Endothelial cell of umbilical vein (primary cell): ENCODE measurements at regions not wholly inside any gene's neighbourhood (a gene's known extent, or its start where the extent isn't known, plus 50 kb on each side); places are given as distances from the start of the nearest gene placed in this dataset.

Experiments used
- BruUV-seq: library from RNA; stranded (reverse); fragments of 400-500 nt; replicated peaks from 2 replicates; lab custom pipeline; 2021; lab: Mats Ljungman, UMichigan
- CTCF ChIA-PET: fragments of 300-600, 350-600 bp; sonication (Branson Sonifier 250); formaldehyde crosslinking; loops from one replicate; lab custom pipeline; 2021; ENCODE audit warnings: antibody characterized with exemption, inconsistent platforms; lab: Charles Lee
- POLR2A ChIA-PET: fragments of 300-600, 350-600 bp; sonication (Branson Sonifier 250); formaldehyde crosslinking; loops from one replicate; lab custom pipeline; 2021; ENCODE audit warnings: antibody characterized with exemption, inconsistent platforms; lab: Charles Lee
- DNase-seq: peaks from one replicate; pipeline ENCODE4 v3.0.0-alpha.2; 2011; ENCODE audit warnings: low read depth, low spot score
- FAIRE-seq: peaks from 2 replicates; lab custom pipeline; 2011; peaks lifted over from hg19 to GRCh38; lab: Jason Lieb, UNC
- H2AFZ ChIP-seq: 2 replicates; pipeline ENCODE4 v1.6.0; 2012; ENCODE audit warnings: low read depth, low read length, control low read depth, inconsistent platforms
- H3K27ac ChIP-seq: 2 replicates; pipeline ENCODE4 v1.5.1; 2011; ENCODE audit warnings: low read depth, mild to moderate bottlenecking, control low read depth, low read length, moderate library complexity; ENCODE audit not compliant: insufficient read depth
- H3K27me3 ChIP-seq, 2 experiments: 2 replicates each; pipeline versions ENCODE4 v1.6.0 to v1.6.1; 2011; ENCODE audit warnings: low read length in 2 of 2, mixed read lengths in 1 of 2; ENCODE audit not compliant: control insufficient read depth in 2 of 2, insufficient read depth in 2 of 2
- H3K36me3 ChIP-seq, 2 experiments: 2 replicates in 1 of 2; 3 replicates in 1 of 2; pipeline ENCODE4 v1.5.1; 2011; ENCODE audit warnings: low read length in 2 of 2, mild to moderate bottlenecking in 1 of 2, moderate library complexity in 1 of 2; ENCODE audit not compliant: control insufficient read depth in 2 of 2, insufficient read depth in 2 of 2; ENCODE audit errors: extremely low read depth in 1 of 2
- H3K4me1 ChIP-seq: 3 replicates; pipeline ENCODE4 v1.5.1; 2011; ENCODE audit warnings: mild to moderate bottlenecking, low read length; ENCODE audit not compliant: control insufficient read depth, insufficient read depth; ENCODE audit errors: extremely low read depth
- H3K4me2 ChIP-seq: 2 replicates; pipeline ENCODE4 v1.6.1; 2011; ENCODE audit warnings: low read length, control low read depth, mixed read lengths; ENCODE audit not compliant: insufficient read depth
- H3K4me3 ChIP-seq, 3 experiments: fragments of 200-600 bp in 1 of 3; sonication (generic), shearing (Covaris generic) in 1 of 3; replicated peaks in 1 of 3; 2 replicates each; pipeline ENCODE4 v1.5.1; 2011 to 2016; ENCODE audit warnings: control low read depth in 3 of 3, low read length in 3 of 3, mild to moderate bottlenecking in 2 of 3, inconsistent platforms in 1 of 3, low read depth in 1 of 3, moderate library complexity in 1 of 3; ENCODE audit not compliant: insufficient read depth in 1 of 3
- H3K79me2 ChIP-seq: 2 replicates; pipeline ENCODE4 v1.6.0; 2012; ENCODE audit warnings: low read length, inconsistent platforms; ENCODE audit not compliant: control insufficient read depth, insufficient read depth
- H3K9ac ChIP-seq: replicated peaks from 2 replicates; pipeline ENCODE3; 2011; ENCODE audit warnings: low read length, control low read depth; ENCODE audit not compliant: insufficient read depth; ENCODE audit errors: extremely low read depth
- H3K9me1 ChIP-seq: replicated peaks from 3 replicates; pipeline ENCODE4 v1.6.0; 2011; ENCODE audit warnings: mild to moderate bottlenecking, low read length; ENCODE audit not compliant: control insufficient read depth, insufficient read depth; ENCODE audit errors: extremely low read depth
- H3K9me3 ChIP-seq: replicated peaks from 2 replicates; pipeline ENCODE4 v1.5.1; 2012; ENCODE audit warnings: low read length, inconsistent platforms; ENCODE audit not compliant: control insufficient read depth, insufficient read depth
- H4K20me1 ChIP-seq: replicated peaks from 2 replicates; pipeline ENCODE3; 2011; ENCODE audit warnings: mild to moderate bottlenecking, low read length; ENCODE audit not compliant: control insufficient read depth, insufficient read depth; ENCODE audit errors: extremely low read depth
- EZH2 ChIP-seq: IDR thresholded peaks from 2 replicates; pipeline ENCODE4 v1.6.1; 2012; ENCODE audit warnings: borderline replicate concordance, low read depth, mild to moderate bottlenecking, moderate library complexity, low read length, inconsistent platforms; ENCODE audit not compliant: severe bottlenecking
- FOS ChIP-seq: IDR thresholded peaks from 2 replicates; pipeline ENCODE4 v1.6.1; 2011; ENCODE audit warnings: mild to moderate bottlenecking, low read length, moderate library complexity, borderline replicate concordance; ENCODE audit not compliant: insufficient read depth
- GATA2 ChIP-seq: IDR thresholded peaks from 2 replicates; pipeline ENCODE4 v1.7.0; 2011; ENCODE audit warnings: low read depth, mild to moderate bottlenecking, moderate library complexity, mixed read lengths, low read length; ENCODE audit not compliant: insufficient read length, insufficient read depth
- JUN ChIP-seq: IDR thresholded peaks from 2 replicates; pipeline ENCODE4 v1.6.1; 2011; ENCODE audit warnings: borderline replicate concordance, low read depth; ENCODE audit not compliant: insufficient read length, insufficient read depth
- MYC ChIP-seq: IDR thresholded peaks from one replicate; pipeline ENCODE4 v1.6.1; 2011; ENCODE audit warnings: mild to moderate bottlenecking, low read depth, low read length
- POLR2A ChIP-seq: IDR thresholded peaks from 2 replicates; pipeline ENCODE4 v1.6.1; 2012; ENCODE audit warnings: low read depth, mild to moderate bottlenecking, control low read depth, low read length
- POLR2AphosphoS5 ChIP-seq: IDR thresholded peaks from 2 replicates; pipeline ENCODE4 v1.6.1; 2012; ENCODE audit warnings: low read depth, mild to moderate bottlenecking, control low read depth, low read length, moderate library complexity; ENCODE audit not compliant: insufficient read depth
- dilution Hi-C: fragments of 300-500 bp; cut with MboI; formaldehyde crosslinking; loops from one replicate; pipeline ENCODE4 v1.15.0; 2019; ENCODE audit warnings: low sequenced_read_pairs; ENCODE audit not compliant: extremely low pct_ligation_motif_present
- intact Hi-C: fragments of 100-400 bp; cut with micrococcal nuclease; formaldehyde crosslinking; loops from one replicate; pipeline ENCODE4 v1.10.0; 2022
- TF ChIP-seq, protein P1 (sequence below), 2 donors: IDR thresholded peaks; 1 replicate in 1 of 2; 2 replicates in 1 of 2; pipeline ENCODE4 v1.5.1; 2011; ENCODE audit warnings: low read length in 2 of 2, mild to moderate bottlenecking in 2 of 2, moderate library complexity in 2 of 2, control low read depth in 1 of 2, inconsistent platforms in 1 of 2, low read depth in 1 of 2; ENCODE audit not compliant: insufficient read depth in 1 of 2; ENCODE audit errors: extremely low read depth in 1 of 2
- TF ChIP-seq, protein P2 (sequence below): IDR thresholded peaks from 2 replicates; pipeline ENCODE4 v1.6.1; 2011; ENCODE audit not compliant: insufficient read depth, insufficient read length

DNA sequence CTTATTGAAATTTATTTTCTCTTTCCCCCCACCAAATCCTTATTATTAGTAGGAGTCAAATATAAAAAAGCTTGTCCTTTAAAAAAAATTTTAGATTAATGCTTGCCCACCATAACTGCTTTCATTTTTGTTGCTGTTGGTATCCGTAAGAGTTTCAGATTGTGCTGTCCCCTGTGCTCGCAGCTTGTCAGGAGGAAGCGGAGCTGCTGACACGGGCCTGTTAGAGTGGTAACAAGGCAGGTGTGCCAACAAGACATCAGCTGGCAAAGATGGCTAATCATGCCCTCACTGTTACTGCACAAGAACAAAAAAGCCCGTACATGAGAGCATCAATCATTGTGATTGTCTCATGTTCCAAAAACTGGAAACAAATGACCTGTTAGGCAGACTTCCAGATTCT lies 148.4 kb downstream of the ALG10B start:
- POLR2A ChIA-PET: no interaction called here
- FAIRE-seq: no peak

More for the DNA sequence above, 148.4 kb downstream of the ALG10B start:
- no peak overlapping the region for H3K27ac ChIP-seq
- H3K4me1 ChIP-seq: no peaks in the 10 kb centered on the region
- no peaks in the 10 kb centered on the region for H4K20me1 ChIP-seq
- H3K9me1 ChIP-seq: no peaks in the 10 kb centered on the region
- H3K27me3 ChIP-seq: no peaks in the 10 kb centered on the region
- no TSS peak for BruUV-seq
- no peaks in the 10 kb centered on the region for H3K79me2 ChIP-seq
- H3K4me3 ChIP-seq: no peak overlapping the region
- no peaks in the 10 kb centered on the region for H3K9me3 ChIP-seq
- H3K36me3 ChIP-seq: no peaks in the 10 kb centered on the region
- intact Hi-C loops (no loop called here), dilution Hi-C loops (no loop called here)
- no peak overlapping the region for H2AFZ ChIP-seq
- no peak overlapping the region for H3K4me2 ChIP-seq
- no peak for DNase-seq
- H3K9ac ChIP-seq: no peak overlapping the region
- CTCF ChIA-PET: no interaction called here
- TF ChIP-seq, protein P1, sequence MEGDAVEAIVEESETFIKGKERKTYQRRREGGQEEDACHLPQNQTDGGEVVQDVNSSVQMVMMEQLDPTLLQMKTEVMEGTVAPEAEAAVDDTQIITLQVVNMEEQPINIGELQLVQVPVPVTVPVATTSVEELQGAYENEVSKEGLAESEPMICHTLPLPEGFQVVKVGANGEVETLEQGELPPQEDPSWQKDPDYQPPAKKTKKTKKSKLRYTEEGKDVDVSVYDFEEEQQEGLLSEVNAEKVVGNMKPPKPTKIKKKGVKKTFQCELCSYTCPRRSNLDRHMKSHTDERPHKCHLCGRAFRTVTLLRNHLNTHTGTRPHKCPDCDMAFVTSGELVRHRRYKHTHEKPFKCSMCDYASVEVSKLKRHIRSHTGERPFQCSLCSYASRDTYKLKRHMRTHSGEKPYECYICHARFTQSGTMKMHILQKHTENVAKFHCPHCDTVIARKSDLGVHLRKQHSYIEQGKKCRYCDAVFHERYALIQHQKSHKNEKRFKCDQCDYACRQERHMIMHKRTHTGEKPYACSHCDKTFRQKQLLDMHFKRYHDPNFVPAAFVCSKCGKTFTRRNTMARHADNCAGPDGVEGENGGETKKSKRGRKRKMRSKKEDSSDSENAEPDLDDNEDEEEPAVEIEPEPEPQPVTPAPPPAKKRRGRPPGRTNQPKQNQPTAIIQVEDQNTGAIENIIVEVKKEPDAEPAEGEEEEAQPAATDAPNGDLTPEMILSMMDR (IDR thresholded peaks at IDR 0.05; ENCODE audit: extremely low read depth in 1 of 2, insufficient read depth in 1 of 2, low read depth in 1 of 2, low read length in 2 of 2): no peak
- no peak for TF ChIP-seq GATA2
- no peak for TF ChIP-seq MYC
- no peak for TF ChIP-seq FOS
- TF ChIP-seq POLR2AphosphoS5: no peak
- TF ChIP-seq POLR2A: no peak
- TF ChIP-seq JUN: no peak
- TF ChIP-seq, protein P2, sequence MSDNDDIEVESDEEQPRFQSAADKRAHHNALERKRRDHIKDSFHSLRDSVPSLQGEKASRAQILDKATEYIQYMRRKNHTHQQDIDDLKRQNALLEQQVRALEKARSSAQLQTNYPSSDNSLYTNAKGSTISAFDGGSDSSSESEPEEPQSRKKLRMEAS: no peak
- no peak for TF ChIP-seq EZH2
